ENCODE measurements at regions not wholly inside any gene's neighbourhood (a gene's known extent, or its start where the extent isn't known, plus 50 kb on each side); places are given as distances from the start of the nearest gene placed in this dataset.
A peak's percentile ranks its signal among the peaks of the same experiment; 100 is the strongest.
"Not testable (repeated sequence)": the region's sequence is repeated elsewhere in the genome, so short reads cannot be mapped to it uniquely, and the experiment has no call there.

GRCh38 chr13:38283346-38283745, 66.3 kb upstream of the UFM1 start:
- DNase-seq, result no peak

- no peak for DNase-seq
These were observed 84.5 kb upstream of the UFM1 start for GRCh38 chr13:38265132-38265497.

- DNase-seq, result no peak
These were observed 85.1 kb upstream of the UFM1 start for GRCh38 chr13:38264363-38265131.

GRCh38 chr13:38262211-38262610, 87.4 kb upstream of the UFM1 start:
- no peak for DNase-seq

GRCh38 chr13:38255600-38255999, 94.1 kb upstream of the UFM1 start:
- DNase-seq, result no peak

- no peak for DNase-seq
These were observed 109.8 kb upstream of the UFM1 start for GRCh38 chr13:38239874-38240273.

- DNase-seq, result no peak
These were observed 121.3 kb upstream of the UFM1 start for GRCh38 chr13:38228322-38228721.

- DNase-seq, result no peak
These were observed 123.2 kb upstream of the UFM1 start for GRCh38 chr13:38226496-38226895.

GRCh38 chr13:38223089-38223488, 126.6 kb upstream of the UFM1 start:
- no peak for DNase-seq

GRCh38 chr13:38221120-38221519, 128.5 kb upstream of the UFM1 start:
- DNase-seq, result not testable (repeated sequence)

GRCh38 chr13:38216181-38216580, 133.5 kb upstream of the UFM1 start:
- no peak for DNase-seq

- no peak for DNase-seq
These were observed 136.3 kb upstream of the UFM1 start for GRCh38 chr13:38213314-38213713.

- no peak for DNase-seq
These were observed 138.6 kb upstream of the UFM1 start for GRCh38 chr13:38210928-38211596.

- DNase-seq, result no peak
These were observed 145.1 kb upstream of the UFM1 start for GRCh38 chr13:38204556-38204955.

- peak; percentile 42 for DNase-seq
These were observed 146.9 kb upstream of the UFM1 start for GRCh38 chr13:38202740-38203139.

- DNase-seq, result no peak
These were observed 158.6 kb upstream of the UFM1 start for GRCh38 chr13:38191016-38191415.

- no peak for DNase-seq
These were observed 169.0 kb upstream of the UFM1 start for GRCh38 chr13:38180670-38181069.

- DNase-seq, result no peak
These were observed 169.5 kb upstream of the UFM1 start for GRCh38 chr13:38180126-38180525.

- no peak for DNase-seq
These were observed 173.0 kb upstream of the UFM1 start for GRCh38 chr13:38176664-38177063.

- DNase-seq, result no peak
These were observed 176.2 kb upstream of the UFM1 start for GRCh38 chr13:38173403-38173802.

GRCh38 chr13:38167164-38167822, 182.4 kb upstream of the UFM1 start:
- DNase-seq, result no peak

GRCh38 chr13:38166116-38166515, 183.5 kb upstream of the UFM1 start:
- no peak for DNase-seq

GRCh38 chr13:38160131-38160530, 189.5 kb upstream of the UFM1 start:
- DNase-seq, result no peak

GRCh38 chr13:38159710-38160109, 189.9 kb upstream of the UFM1 start:
- no peak for DNase-seq
